K562 (cell line): ENCODE measurements at regions not wholly inside any gene's neighbourhood (a gene's known extent, or its start where the extent isn't known, plus 50 kb on each side); places are given as distances from the start of the nearest gene placed in this dataset.

Source experiments
- ATAC-seq: fragments of 200-7000 bp; cut with Tn5 transposase; 3 replicates; pipeline ENCODE4 v1.9.1; 2020; ENCODE audit warnings: moderate library complexity
- BruUV-seq: library from RNA; stranded (reverse); fragments of 400-500 nt; replicated peaks from 2 replicates; lab custom pipeline; 2021; lab: Mats Ljungman, UMichigan
- CTCF ChIA-PET: fragments of 300-600 bp; formaldehyde crosslinking; extraction: SDS; loops from one replicate; lab custom pipeline; 2021; ENCODE audit warnings: low intra/inter-chr PET ratio; lab: Yijun Ruan, JAX
- POLR2A ChIA-PET: fragments of 300-600, 350-650 bp; sonication (Branson Sonifier 250); formaldehyde crosslinking; extraction: SDS; loops from one replicate; lab custom pipeline; 2021; ENCODE audit warnings: antibody characterized with exemption, inconsistent platforms; lab: Yijun Ruan, JAX
- DNase-seq, 4 experiments: peaks; one replicate each; pipeline versions ENCODE4 v3.0.0 to v3.0.0-alpha.2; 2011 to 2018; ENCODE audit warnings: low spot score in 3 of 4, mixed read lengths in 3 of 4; ENCODE audit errors: extremely low read depth in 1 of 4
- FAIRE-seq: peaks from 2 replicates; lab custom pipeline; 2011; peaks lifted over from hg19 to GRCh38; lab: Jason Lieb, UNC
- H2AFZ ChIP-seq: 2 replicates; pipeline ENCODE4 v1.6.0; 2011; ENCODE audit warnings: low read depth, low read length, control low read depth, inconsistent platforms
- H3K27ac ChIP-seq: fragments of 200-600 bp; 3 replicates; pipeline ENCODE4 v1.8.0; 2011; ENCODE audit warnings: low read depth, mild to moderate bottlenecking, control low read depth, inconsistent platforms, low read length, moderate library complexity, mixed read lengths; ENCODE audit errors: extremely low read depth
- H3K27me3 ChIP-seq, 2 experiments: fragments of 300-600 bp in 1 of 2; 2 replicates in 1 of 2; 3 replicates in 1 of 2; pipeline versions ENCODE4 v1.6.0 to v1.8.0; 2011; ENCODE audit warnings: inconsistent platforms in 2 of 2, low read length in 2 of 2, mild to moderate bottlenecking in 1 of 2, mixed read lengths in 1 of 2, moderate library complexity in 1 of 2; ENCODE audit not compliant: control insufficient read depth in 2 of 2, insufficient read depth in 2 of 2
- H3K36me3 ChIP-seq: fragments of 300-600 bp; 3 replicates; pipeline ENCODE4 v1.8.0; 2011; ENCODE audit warnings: mild to moderate bottlenecking, low read length, inconsistent platforms; ENCODE audit not compliant: control insufficient read depth, insufficient read depth
- H3K4me1 ChIP-seq, 2 experiments: fragments of 200-600 bp in 1 of 2; replicated peaks in 1 of 2; 2 replicates in 1 of 2; 3 replicates in 1 of 2; pipeline versions ENCODE4 v1.5.1 to v1.8.0; 2011; ENCODE audit warnings: inconsistent platforms in 2 of 2, low read length in 2 of 2, mild to moderate bottlenecking in 1 of 2, mixed read lengths in 1 of 2, moderate library complexity in 1 of 2; ENCODE audit not compliant: control insufficient read depth in 2 of 2, insufficient read depth in 2 of 2
- H3K4me2 ChIP-seq: 2 replicates; pipeline ENCODE4 v1.6.1; 2011; ENCODE audit warnings: low read length, control low read depth, inconsistent platforms, mixed read lengths; ENCODE audit not compliant: insufficient read depth
- H3K4me3 ChIP-seq: fragments of 200-600 bp; sonication (generic), shearing (Covaris generic); 2 replicates; pipeline ENCODE4 v1.5.1; 2016; ENCODE audit warnings: control low read depth, inconsistent platforms
- H3K79me2 ChIP-seq: fragments of 200-600 bp; 3 replicates; pipeline ENCODE4 v1.8.0; 2011; ENCODE audit warnings: low read length, inconsistent platforms; ENCODE audit not compliant: control insufficient read depth, insufficient read depth
- H3K9ac ChIP-seq, 2 experiments: 2 replicates each; pipeline versions ENCODE4 v1.6.0 to v1.6.1; 2011; ENCODE audit warnings: low read depth in 2 of 2, low read length in 2 of 2, control low read depth in 1 of 2, inconsistent platforms in 1 of 2, mild to moderate bottlenecking in 1 of 2, mixed read lengths in 1 of 2; ENCODE audit not compliant: insufficient read depth in 1 of 2
- H3K9me1 ChIP-seq: one replicate; pipeline ENCODE4 v1.6.0; 2011; ENCODE audit warnings: inconsistent platforms, mild to moderate bottlenecking, low read length, moderate library complexity; ENCODE audit not compliant: control insufficient read depth, insufficient read depth
- H3K9me3 ChIP-seq: replicated peaks from 2 replicates; pipeline ENCODE4 v1.5.1; 2011; ENCODE audit warnings: low read depth, low read length, inconsistent platforms; ENCODE audit not compliant: control insufficient read depth, insufficient read depth
- H4K20me1 ChIP-seq: replicated peaks from 2 replicates; pipeline ENCODE4 v1.6.1; 2011; ENCODE audit warnings: low read length, inconsistent platforms, mixed read lengths; ENCODE audit not compliant: control insufficient read depth, insufficient read depth
- CLOCK ChIP-seq: fragments of 250-450 bp; sonication (Bioruptor Pico); IDR thresholded peaks from 2 replicates; pipeline ENCODE4 v1.4.0; 2020; ENCODE audit warnings: mild to moderate bottlenecking, moderate library complexity, borderline replicate concordance
- CREB1 ChIP-seq, 2 experiments: sonication (generic) in 1 of 2; formaldehyde crosslinking in 1 of 2; IDR thresholded peaks; 2 replicates each; pipeline versions ENCODE4 v1.6.1 to v1.8.0; 2012 to 2022; ENCODE audit warnings: inconsistent platforms in 1 of 2, mild to moderate bottlenecking in 1 of 2, missing genetic modification reagents in 1 of 2, moderate library complexity in 1 of 2
- DNMT1 ChIP-seq: fragments of 450-650 bp; IDR thresholded peaks from 2 replicates; pipeline ENCODE4 v1.6.1; 2016; ENCODE audit warnings: antibody characterized with exemption, mild to moderate bottlenecking
- FOXJ3 ChIP-seq: sonication (generic); formaldehyde crosslinking; IDR thresholded peaks from 2 replicates; pipeline ENCODE4 v1.4.0; 2020; ENCODE audit warnings: mild to moderate bottlenecking, missing genetic modification reagents
- FOXM1 ChIP-seq, 2 experiments: fragments of 450-650 bp in 1 of 2; sonication (generic) in 1 of 2; formaldehyde crosslinking in 1 of 2; IDR thresholded peaks; 2 replicates each; pipeline versions ENCODE4 v1.6.1 to v1.9.0; 2017 to 2022; ENCODE audit warnings: low read depth in 2 of 2, mild to moderate bottlenecking in 2 of 2, missing genetic modification reagents in 1 of 2, moderate library complexity in 1 of 2
- KDM5B ChIP-seq: fragments of 200-600 bp; sonication (generic); IDR thresholded peaks from 2 replicates; pipeline ENCODE4 v1.6.1; 2012; ENCODE audit warnings: low read depth, mild to moderate bottlenecking, moderate library complexity, low read length, control low read depth, inconsistent platforms; ENCODE audit not compliant: insufficient replicate concordance
- NCOA4 ChIP-seq: fragments of 450-650 bp; IDR thresholded peaks from 2 replicates; pipeline ENCODE4 v1.6.1; 2018; ENCODE audit warnings: mild to moderate bottlenecking; ENCODE audit not compliant: partially characterized antibody
- POLR2A ChIP-seq: fragments of 450-650 bp; conservative IDR thresholded peaks from 2 replicates; pipeline ENCODE4 v1.6.1; 2016
- RFX1 ChIP-seq: fragments of 450-650 bp; IDR thresholded peaks from 2 replicates; pipeline ENCODE4 v1.6.1; 2016; ENCODE audit warnings: mild to moderate bottlenecking, moderate library complexity
- SMARCB1 ChIP-seq: IDR thresholded peaks from 2 replicates; pipeline ENCODE4 v1.6.1; 2011; ENCODE audit warnings: improper control_type of control experiment, low read depth; ENCODE audit not compliant: insufficient read length
- TBP ChIP-seq: optimal IDR thresholded peaks from 2 replicates; pipeline ENCODE3; 2011; ENCODE audit warnings: low read depth, low read length, improper control_type of control experiment
- USF2 ChIP-seq: sonication (generic); formaldehyde crosslinking; IDR thresholded peaks from 2 replicates; pipeline ENCODE4 v1.5.0; 2020; ENCODE audit warnings: missing genetic modification reagents
- ZNF217 ChIP-seq: sonication (generic); formaldehyde crosslinking; IDR thresholded peaks from 2 replicates; pipeline ENCODE4 v1.8.0; 2022; ENCODE audit warnings: mild to moderate bottlenecking, missing genetic modification reagents
- ZNF707 ChIP-seq: fragments of 250-450 bp; sonication (Bioruptor Pico); conservative IDR thresholded peaks from 2 replicates; pipeline ENCODE4 v1.8.0; 2022; ENCODE audit warnings: inconsistent platforms, mild to moderate bottlenecking, moderate library complexity
- WGBS: fragments of 100-300 bp; shearing (Covaris generic); methylation state at CpG from one replicate; pipeline ENCODE4 v1.1.6; 2016; ENCODE audit warnings: low coverage, mixed read lengths; ENCODE audit not compliant: insufficient coverage; ENCODE audit errors: missing lambda C conversion rate; 5-methylcytosine and 5-hydroxymethylcytosine counted together
- in situ Hi-C: fragments of 300-500 bp; cut with MboI; formaldehyde crosslinking; loops from 4 replicates; pipeline ENCODE4 v1.15.0; 2018; ENCODE audit warnings: inconsistent platforms, mixed read lengths
- intact Hi-C: fragments of 100-400 bp; cut with micrococcal nuclease; formaldehyde crosslinking; loops from 2 replicates; pipeline ENCODE4 v1.14.2; 2022

GRCh38 chr13:80753866-80754265 is 412.9 kb upstream of the SPRY2 start:
- H3K4me2 ChIP-seq = no peak overlapping the region
- TF ChIP-seq CREB1 (IDR thresholded peaks at IDR 0.05) (no peak), CREB1 (CRISPR knock-in tag; IDR thresholded peaks at IDR 0.05) (no peak), FOXJ3 (CRISPR knock-in tag) (0 out of 2 replicates have a peak, but pooled peaks have one; percentile 42), NCOA4 (no peak), TBP (no peak), CLOCK (no peak), ZNF217 (CRISPR knock-in tag) (no peak), USF2 (CRISPR knock-in tag) (0 out of 2 replicates have a peak, but pooled peaks have one; percentile 15), POLR2A (no peak), ZNF707 (CRISPR knock-in tag) (no peak), RFX1 (no peak), DNMT1 (no peak), SMARCB1 (no peak), KDM5B (peak; percentile 8), FOXM1 (IDR thresholded peaks at IDR 0.05; ENCODE audit: low read depth) (no peak), FOXM1 (CRISPR knock-in tag; IDR thresholded peaks at IDR 0.05; ENCODE audit: low read depth) (no peak)
- no peaks in the 10 kb centered on the region for H3K4me1 ChIP-seq
- intact Hi-C loops (no loop called here), in situ Hi-C loops (no loop called here)
- H3K9me3 ChIP-seq = no peaks in the 10 kb centered on the region; the same call in 1 of the 2 replicates
- no peak overlapping the region for H3K9ac ChIP-seq
- FAIRE-seq = no peak
- ATAC-seq = no peak
- H3K9me1 ChIP-seq = no peaks in the 10 kb centered on the region
- WGBS = 2% methylated on average over 3 of the region's 3 CpGs
- POLR2A ChIA-PET = no interaction called here
- BruUV-seq = no TSS peak
- no peak overlapping the region for H3K4me3 ChIP-seq
- H3K36me3 ChIP-seq = no peaks in the 10 kb centered on the region
- H4K20me1 ChIP-seq = no peaks in the 10 kb centered on the region
- H3K79me2 ChIP-seq = no peaks in the 10 kb centered on the region
- H3K27ac ChIP-seq = no peak overlapping the region
- CTCF ChIA-PET = no interaction called here
- no peaks in the 10 kb centered on the region for H3K27me3 ChIP-seq
- DNase-seq = no peak
- H2AFZ ChIP-seq = no peak overlapping the region
